COLO668 (cell line): ENCODE measurements at regions not wholly inside any gene's neighbourhood (a gene's known extent, or its start where the extent isn't known, plus 50 kb on each side); places are given as distances from the start of the nearest gene placed in this dataset.
A peak's percentile ranks its signal among the peaks of the same experiment; 100 is the strongest.

Experiments
- DNase-seq: peaks from one replicate; lab custom pipeline; 2025; ENCODE audit not compliant: unreplicated experiment; lab: John Stamatoyannopoulos, UW

DNA sequence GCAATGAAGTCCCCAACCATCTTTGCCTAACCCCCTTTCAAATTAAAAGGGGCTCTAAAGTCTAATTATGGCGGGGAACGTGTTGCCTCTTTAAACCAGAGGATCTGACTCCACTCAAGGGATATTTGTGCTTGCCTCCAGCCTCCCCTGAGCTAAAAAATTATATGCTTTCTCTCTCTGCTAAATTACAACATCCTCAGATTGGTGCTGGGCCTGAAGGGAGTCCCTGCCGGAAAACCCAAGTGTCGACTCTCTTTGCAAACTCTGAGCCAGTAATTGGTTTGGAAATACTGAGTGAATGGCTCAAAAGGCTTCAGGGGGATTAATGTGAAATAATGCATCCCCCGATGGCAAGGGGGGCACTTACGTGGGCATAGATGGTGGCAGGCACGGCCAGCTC, 208.5 kb upstream of the TNRC6C start:
- DNase-seq = no peak

DNA sequence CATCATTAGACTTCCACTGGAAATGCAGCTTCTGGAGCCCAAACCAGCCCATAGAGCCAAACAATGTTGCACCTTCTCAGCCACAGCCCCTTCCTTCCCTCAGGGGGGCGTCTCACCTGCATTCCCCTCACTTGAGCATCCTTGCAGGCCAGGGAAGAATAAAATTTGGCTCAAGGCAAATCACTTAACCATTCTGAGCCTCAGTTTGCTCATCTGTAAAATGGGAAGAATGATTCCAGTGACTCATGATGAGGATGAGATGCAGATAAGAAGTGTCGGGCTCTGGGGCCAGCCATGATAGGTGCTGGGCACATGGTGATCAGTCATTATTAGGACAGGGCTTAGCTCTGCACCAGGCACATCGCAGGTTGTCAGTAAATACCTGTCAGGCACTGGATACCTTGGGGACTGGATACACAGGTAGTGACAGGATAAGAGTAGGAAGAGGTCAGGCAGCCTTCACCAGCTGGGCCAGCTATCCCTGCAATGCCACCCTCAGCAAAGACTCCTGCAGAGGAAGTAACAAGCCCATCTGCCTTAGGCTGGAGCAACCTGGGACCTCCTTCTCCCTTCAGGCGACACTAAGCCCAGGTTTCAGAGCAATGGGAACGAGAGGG, 208.0 kb upstream of the TNRC6C start:
- no peak for DNase-seq

DNA sequence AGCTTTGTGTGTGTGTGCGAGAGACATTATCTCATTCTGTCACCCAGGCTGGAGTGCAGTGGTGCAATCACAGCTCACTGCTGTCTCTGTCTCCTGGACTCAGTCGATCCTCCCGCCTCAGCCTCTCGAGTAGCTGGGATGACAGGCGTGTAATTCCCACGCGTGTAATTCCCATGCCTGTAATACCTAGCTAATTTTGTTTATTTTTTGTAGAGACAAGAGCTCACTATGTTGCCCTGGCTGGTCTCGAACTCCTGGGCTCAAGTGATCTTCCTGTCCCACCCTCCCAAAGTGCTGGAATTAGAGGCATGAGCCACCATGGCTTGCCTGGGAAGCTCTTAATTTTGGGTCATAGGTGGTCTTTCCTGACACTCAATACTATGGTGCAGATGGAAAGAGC, 205.3 kb upstream of the TNRC6C start:
- DNase-seq = no peak

DNA sequence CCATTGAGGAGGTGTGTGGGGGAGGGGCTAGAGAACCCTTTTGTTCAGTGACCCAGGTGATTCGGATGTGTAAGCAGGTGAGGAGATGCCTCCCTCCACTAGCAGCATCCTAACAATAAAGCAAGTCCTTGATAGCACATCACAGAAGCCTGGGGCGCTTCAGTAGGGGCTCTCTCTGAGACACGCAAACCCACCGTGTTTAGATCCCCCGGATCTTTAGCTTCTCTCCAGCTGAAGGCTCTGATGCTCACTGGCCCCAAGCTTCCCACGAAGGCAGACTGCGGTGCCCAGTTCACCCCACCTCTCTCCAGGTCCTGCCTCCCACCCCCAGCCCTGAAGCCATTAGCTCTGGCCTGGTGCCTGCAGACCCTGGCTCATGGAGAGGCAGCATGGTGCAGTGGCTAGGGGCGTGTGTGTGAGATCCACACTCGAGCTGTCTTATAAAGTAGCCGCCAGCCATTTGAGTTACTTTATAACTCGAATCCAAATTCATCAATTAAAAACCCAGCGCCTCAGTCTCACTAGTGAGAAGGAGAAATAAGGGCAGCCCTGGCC, 204.7 kb upstream of the TNRC6C start:
- no peak for DNase-seq

DNA sequence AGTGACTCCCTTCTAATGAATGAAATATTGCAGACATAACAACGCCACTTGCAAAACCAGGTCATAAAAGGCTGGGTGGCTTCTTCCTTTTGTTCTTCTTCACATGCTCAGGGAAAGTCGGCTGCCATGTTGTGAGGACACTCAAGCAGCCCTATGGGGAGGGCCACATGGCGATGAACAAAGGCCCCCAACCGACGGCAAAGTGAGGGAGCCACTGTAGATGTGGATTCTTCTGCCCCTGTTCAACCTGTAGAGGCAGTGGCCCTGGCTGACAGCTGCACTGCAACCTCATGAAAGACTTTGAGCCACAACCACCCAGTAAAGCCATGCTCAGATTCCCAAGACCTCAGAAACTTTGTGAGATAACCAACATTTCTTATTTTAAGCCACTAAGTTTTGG, 203.5 kb upstream of the TNRC6C start:
- DNase-seq = no peak

DNA sequence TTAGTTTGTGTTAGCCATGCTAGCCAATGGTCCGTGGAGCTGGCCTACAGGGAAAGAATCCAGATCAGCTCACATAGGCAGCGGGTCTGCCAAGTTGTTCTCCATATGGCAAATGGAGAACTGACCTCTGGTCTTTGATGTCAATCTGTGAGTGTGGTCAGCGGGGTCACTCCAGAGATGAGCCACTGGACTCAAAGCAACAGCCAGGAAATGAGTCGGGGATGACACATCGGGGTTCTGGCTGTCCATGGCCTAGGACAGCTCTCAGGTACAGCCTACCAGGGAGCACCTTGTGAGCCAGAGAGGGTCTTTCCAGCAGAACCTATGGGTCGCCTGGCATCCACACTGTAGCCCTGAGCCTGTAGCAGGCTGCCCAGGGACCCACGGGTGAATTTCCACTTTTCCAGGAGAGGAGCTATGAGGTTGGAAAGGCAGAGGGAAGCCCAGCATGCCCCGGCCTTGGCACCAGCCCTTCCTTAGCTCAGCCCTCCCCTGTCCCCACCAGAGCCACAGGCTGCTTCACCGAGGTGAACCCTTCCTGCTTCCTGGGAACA, 203.0 kb upstream of the TNRC6C start:
- DNase-seq = no peak

DNA sequence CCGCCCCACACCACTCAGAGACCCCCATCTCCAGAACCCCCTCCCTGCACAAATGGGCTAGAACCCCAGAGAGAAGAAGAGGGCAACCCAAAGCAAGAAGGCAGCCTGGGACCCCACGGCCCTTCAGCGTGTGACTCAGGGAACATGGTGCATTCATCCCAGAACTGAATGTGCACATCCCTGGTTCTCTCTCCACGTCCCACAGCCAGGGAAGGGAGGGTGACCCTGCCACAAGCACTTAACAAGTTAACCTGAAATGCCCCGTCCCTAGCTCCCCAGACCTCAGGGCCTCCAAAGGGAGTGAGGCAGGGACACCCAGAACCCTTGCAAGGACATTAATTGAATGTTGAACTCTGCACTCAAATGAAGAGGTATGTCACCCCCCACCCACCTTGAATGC, 202.5 kb upstream of the TNRC6C start:
- DNase-seq = no peak

DNA sequence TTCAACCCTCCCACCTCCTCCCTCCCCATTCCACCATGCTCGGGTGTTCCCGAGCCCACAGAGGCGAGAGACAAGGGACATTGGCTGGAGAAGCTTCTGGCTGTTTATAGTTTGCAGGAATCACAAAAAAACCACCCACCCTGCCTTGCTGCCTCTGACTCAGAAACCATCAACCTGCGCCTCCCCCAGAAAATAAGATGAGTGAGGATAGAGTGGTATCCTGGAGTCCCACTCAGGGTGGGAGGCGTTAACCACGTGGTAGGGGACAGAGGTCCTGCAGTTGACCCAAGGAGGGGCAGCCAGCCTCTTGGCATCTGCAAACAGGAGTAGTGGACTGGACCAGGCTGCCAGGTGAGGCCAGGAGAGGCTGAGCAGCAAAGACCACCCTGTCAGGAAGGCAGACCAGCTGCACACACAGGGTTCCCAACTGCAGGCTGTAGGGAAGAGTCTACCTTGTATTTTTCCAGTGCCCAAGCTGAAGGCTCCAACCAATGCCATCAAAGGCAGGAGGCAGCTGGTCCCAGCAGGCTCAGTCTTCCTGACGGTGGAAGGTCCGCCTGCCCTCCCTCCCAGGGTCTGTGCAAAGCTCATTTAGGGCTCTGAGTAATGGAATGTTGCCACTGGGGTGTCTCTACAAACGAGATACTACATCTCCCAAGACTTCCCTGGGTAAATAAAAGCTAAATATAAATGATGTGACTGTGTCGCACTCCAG, 201.5 kb upstream of the TNRC6C start:
- no peak for DNase-seq

DNA sequence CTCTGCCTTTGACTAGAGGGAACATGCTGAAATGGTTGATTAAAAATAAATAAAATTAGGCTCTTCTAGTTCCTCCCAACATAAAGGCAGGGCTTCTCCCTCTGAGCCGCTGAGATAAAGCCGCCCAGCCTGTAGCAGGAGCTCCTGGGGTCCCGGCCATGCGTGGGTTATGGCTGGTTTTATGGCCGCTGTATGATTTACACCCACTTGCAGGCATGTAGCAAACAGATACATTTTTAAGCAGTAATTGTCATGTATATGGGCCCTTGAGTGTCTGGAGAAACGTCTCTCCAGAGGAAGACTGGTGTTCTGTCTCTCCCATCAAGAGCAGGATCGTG, 201.0 kb upstream of the TNRC6C start:
- DNase-seq = no peak

DNA sequence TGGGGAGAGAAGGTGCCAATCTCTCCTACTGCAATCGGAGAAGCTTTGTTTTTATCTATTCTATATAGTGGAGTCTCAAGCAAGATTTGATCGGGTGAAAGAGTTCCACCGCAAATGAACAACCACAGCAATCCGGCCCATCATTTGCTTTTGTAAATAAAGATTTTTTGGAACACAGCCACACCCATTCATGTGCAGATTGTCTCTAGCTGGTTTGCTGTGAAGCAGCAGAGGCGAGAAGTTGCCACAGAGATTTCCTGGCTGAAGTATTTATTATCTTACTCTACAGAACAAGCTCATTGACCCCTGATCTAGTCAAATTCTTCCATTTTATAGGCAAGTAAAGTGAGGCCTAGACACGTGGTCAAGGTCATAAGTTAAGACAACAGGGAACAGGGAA, 195.5 kb upstream of the TNRC6C start:
- no peak for DNase-seq

DNA sequence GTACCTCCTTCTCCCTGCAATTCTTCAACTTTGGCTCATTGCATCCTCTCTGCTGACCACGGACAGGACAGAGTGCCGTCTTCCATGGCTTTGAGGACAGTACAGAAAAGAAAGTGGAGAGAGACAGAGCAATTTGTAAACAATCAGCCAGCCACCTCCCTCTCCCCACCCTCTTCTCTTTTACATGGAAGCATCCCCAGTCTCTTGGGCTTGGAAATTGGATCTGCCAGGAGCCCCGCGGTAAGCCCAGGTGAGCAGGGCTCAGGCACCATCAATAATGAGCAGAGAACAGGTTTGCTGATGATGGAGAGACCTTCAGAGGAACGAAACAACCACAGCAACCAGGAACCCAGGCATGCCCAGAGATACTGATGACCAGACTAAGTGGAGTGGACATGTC, 194.9 kb upstream of the TNRC6C start:
- DNase-seq = no peak

DNA sequence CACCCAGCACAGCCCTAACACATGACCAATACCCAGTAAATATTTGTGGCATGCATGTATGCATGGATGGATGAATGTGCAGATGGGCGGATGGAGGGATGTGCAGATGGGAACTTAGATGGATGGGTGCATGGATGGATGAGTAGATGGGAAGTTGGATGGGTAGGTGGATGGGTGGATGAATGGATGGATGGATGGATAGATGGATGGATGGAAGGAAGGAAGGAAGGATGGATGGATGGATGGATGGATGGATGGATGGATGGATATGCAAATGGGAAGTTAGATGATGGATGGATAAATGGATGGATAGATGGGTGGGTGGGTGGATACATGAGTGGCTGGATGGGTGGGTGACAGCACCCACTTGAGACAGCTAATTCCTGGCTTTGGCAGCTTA, 193.2 kb upstream of the TNRC6C start:
- DNase-seq = no peak

DNA sequence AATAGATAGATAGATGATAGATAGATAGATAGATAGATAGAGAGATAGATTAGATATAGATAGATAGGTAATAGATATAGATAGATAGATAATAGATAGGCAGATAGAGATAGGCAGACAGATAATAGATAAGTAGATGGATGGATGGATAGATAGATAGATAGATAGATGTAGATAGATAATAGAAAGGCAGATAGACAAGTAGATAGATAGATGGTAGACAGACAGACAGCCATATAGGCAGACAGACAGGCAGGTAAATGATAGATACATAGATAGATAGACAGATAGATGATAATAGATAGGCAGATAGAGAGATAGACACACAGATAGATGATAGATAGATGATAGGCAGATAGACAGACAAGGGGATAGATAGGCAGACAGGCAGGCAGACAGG, 191.4 kb upstream of the TNRC6C start:
- no peak for DNase-seq

DNA sequence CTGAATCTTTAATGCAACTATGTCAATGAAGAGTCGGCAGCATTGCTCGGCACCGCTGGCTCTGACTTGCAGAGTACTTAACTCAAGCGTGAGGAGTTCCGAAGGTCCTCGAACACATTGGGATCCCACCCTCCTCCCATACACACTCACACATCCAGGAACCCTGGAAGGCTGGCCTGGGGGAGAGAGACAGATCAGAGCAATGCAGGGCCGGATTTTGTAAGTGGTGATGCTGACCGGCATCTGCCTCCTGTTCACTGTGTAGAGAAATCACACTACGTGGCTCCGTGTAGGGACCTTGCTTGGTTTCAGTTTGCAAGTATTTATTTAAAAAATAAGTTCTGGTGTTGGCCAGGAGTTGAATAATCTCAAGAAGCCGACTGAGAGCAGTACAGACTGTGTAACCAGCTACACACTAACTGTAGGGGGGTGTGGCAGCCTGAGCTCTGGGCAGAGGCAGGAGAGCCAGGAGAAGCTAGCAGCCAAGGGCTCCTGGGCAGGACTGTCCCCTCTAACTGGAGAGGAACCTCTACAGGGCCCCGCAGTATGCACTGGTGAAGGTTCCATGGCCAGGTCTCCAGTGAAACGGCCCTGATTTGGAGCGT, 190.2 kb upstream of the TNRC6C start:
- DNase-seq = no peak

DNA sequence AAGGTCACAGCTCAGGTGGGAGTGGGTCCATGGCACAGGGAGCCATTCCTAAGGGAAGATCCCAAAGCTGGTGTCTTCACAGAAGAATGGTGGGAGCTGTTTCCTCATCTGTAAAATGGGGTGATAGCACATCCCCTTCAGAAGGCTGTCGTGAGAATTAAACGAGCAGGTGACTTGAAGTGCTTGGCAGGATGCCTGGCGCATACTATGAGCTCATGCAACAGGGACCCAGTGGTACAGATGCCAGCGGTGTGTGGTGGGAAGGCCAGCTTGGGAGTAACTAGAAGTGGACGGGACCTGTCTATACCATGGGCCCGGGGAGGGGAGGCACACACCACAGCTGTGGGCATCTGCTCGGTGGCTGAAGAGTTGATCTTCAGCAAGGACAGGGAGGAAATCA, 189.3 kb upstream of the TNRC6C start:
- peak; percentile 65 for DNase-seq

DNA sequence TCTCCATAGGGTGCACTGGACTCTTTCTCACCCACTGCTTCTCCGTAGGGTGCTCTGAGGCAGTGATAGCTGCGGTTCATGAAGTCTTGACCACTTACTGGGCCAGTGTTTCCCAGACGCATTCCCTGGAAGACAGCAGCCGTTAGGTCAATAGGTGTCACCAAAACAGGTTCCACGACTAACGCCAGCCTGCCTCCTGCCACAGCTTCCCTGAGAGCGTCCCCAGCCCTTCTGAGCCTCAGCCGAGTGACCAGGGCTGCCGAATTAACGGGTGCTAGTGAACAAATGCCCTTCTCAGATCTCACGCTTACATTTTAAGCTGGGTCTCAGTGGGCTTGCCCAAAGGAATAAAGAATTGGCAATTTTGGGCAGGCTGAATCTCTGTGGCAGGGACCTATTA, 188.7 kb upstream of the TNRC6C start:
- DNase-seq = no peak

DNA sequence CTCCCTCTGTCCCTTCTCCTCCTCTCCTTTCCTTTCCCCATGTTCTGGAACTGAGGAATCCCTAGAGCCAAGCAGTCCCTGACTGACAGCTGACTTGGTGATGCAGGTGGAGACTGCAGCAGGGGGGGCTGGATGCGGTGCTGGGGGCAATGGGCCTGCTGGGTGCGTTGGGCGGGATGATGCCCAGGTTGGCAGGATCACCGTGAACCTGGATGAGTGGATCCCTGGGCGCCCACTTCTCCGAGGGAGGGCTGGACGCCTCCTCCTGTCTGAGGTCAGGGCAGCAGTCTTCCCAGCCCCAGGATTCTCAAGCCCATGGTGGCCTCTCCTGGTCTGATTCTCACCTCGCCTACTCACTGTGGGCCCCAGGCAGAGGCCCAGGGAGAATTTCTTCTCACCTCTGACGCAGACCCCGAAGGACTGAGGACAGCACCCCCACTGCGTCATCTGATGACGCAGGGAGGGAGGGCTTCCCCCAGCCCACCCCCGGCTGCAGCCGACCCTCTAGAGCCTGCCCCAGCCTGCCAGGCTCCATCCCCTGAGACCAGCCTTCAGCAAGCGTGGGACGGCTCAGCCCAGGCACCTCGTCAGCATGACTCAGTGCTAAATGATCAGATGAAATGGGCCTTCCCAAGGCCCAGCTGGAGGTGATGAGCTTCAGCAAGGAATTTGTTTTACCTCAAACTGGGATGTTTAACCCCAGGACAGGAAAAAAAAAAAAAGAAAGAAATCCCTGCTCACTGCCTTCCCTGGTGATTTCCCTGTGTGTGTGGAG, 188.0 kb upstream of the TNRC6C start:
- no peak for DNase-seq

DNA sequence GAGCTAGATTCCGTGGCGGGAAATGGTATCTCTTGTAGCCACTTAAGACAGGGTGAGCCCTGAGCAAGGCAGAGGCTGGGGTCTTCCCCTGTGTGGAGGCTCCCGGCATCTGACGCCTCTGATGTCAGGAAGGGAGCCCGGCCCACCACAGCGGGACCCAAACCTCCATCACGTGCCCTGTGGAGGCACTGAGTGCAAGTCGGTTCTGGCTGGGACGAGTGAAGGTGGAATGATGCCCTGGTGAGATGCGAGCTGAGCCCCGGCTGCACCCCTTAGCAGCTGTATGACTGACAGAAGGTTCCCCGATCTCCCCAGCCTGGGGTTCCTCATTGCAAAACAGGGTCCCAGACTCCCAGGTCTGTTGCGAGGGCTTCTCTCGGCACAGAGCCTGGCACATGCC, 187.4 kb upstream of the TNRC6C start:
- DNase-seq = no peak

DNA sequence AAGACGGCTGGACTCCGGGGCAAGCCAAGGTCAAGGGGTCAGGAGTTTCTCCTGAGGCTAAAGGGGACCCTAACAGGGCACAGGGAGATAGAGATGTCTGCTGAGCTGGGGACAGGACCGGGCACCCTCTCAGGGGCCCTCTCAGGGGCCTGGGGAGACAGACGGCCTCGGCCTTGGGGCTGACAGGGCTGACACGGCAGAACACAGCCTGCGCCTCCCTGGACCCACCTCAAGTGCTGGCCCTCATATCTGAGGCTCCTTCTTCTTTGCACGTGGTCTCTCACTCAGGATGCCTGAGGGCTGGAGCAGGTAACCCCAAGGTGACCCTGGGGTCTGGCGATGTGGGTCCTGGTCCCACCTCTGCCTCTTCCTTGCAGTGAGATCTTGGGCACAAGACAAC, 186.9 kb upstream of the TNRC6C start:
- no peak for DNase-seq

DNA sequence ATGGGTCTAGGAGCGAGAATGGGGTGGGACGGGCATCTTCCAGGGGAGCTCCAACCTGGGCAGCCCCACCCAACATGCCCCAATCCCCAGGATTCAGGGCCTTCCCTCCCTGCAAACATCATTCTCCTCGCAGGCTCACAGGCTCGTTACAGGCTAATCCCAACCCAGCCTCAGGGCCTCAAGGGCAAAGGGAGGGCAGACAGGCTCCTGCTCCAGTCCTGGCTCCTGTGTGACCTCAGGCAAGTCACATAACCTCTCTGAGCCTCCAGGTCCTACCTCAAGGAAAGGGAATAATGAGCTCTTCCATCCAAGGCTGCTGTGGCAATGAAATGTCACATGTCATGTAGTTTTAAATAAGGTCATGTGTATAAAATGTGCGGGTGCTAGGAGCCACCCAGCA, 186.5 kb upstream of the TNRC6C start:
- DNase-seq = no peak

DNA sequence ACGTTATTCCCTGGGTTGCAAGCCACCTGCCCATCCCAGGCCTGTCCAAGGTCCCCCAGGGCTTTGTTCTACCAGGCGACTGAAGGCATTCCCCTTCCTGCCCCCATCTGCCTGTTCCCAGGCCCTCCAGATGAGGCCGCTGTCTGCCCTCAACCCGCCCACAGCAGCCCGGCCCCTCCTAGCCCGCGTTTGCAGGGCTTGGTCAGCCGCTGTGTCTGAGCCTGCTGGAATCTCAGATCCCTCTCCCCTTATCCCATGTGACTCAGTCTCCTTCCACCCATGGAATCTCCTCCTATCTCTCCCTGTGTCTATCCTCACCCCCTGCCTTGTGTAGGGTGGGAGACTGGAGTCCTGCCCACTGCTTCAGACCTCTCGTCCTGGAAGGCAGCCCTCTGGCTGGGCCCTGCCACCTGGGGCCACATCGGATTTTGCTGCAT, 186.0 kb upstream of the TNRC6C start:
- DNase-seq = peak; percentile 53
